ENCODE measurements at regions not wholly inside any gene's neighbourhood (a gene's known extent, or its start where the extent isn't known, plus 50 kb on each side); places are given as distances from the start of the nearest gene placed in this dataset.
"Not testable (repeated sequence)": the region's sequence is repeated elsewhere in the genome, so short reads cannot be mapped to it uniquely, and the experiment has no call there.

GRCh38 chr7:108627476-108628051, 57.9 kb downstream of the DNAJB9 start:
- no peak for DNase-seq (ENCODE audit: low spot score)

- DNase-seq (ENCODE audit: low spot score): no peak
Measured at GRCh38 chr7:108628678-108629077, 59.0 kb downstream of the DNAJB9 start.

DNA sequence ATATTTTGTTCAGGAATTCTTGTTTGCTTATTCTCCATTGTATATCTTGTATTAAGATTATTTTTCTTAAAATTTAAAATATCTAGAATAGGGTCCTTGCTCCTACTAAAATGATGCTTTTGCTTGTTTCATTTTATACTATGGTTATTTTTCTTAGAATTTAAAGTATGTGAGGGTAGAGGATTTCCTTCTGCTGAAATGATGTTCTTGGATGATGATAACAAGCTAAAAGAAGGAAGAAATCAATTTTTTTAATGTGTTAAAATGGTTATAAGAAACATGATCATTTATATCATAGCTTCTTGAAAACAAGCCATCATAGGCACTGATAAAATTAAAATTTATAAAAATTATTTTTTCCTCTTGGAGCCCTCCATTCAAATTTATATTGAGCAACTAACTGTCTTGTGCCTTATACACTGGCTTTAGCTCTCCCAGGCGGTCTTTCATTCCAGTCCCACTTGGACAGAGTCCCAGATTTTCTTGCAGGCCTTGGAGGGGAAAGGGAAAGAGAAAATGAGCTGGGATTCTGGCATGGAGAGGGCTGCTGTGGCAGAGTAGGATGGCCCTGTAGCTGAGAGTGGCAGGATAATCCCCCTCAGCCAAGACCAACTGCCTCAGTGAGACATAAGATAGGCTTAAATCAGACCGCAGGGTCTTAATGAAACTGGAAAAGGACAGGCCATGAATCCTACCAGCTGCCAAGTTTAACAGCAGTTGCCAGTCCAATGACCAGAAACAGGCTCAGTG, 60.2 kb downstream of the DNAJB9 start:
- no peak for DNase-seq (ENCODE audit: low spot score)

DNA sequence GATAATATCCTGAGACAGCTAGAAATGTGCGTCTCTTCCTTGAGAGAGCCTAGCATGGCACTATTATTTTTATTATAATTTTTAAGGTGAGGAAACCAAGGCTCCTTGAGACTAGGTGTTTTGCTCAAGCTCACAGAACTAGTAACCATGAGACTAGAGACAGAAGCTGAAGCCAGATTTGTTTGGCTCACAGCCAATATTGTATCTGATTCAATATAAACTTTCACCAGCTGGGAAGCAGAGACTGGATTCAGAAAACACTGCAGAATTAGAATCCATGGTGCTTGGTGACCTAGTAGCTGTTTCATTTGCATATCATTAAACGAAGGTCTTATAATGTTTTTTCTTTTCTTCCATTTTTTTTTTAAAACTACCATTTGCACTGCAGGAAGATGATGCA, 64.4 kb downstream of the DNAJB9 start:
- no peak for DNase-seq (ENCODE audit: low spot score)

DNA sequence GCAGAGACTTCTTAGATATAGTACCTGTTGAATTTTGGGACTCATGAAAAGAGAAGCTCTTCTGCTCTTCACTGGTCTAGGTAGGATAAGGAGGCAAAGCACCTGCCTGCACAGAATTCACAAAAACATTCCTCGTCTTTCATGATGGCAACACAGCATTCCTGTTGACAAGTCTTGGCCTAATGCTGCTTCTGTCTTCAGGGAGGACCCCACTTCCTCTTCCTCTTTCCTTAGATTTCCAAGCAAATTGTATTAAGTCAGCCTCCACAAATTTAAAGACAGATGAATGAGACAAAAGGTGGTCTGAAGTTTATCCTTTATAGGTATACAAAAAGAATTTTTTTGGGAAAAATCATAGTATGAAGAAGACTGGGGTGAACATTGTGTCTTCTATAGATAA, 64.9 kb downstream of the DNAJB9 start:
- DNase-seq (ENCODE audit: low spot score): no peak

DNA sequence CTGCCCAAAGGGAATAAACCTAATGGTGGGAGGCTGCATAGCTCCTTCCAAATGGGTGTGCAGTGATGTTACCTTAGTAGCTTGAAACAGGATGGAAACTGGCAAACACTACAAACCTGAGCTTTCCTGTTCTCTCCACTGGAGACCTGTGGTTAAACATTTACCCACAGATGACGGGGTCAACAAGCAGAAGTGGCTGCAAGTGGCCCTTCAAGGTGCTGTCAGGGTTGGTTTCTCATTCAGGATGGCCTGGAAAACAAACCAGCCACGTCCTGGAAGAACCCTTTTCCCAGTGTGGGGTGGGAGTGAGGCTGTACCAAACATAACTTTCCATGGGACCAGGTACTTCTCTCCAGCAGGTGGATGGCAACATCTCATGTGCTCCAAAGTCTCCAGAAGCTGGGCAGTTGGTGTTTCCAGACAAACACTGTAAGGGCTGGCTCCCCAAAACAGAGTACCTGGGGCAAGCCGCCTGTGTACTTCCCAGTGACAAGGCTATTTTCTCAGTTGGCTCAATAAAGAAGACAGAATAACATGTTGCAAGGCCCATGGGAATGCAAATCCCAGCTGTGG, 67.5 kb downstream of the DNAJB9 start:
- DNase-seq (ENCODE audit: low spot score): no peak

DNA sequence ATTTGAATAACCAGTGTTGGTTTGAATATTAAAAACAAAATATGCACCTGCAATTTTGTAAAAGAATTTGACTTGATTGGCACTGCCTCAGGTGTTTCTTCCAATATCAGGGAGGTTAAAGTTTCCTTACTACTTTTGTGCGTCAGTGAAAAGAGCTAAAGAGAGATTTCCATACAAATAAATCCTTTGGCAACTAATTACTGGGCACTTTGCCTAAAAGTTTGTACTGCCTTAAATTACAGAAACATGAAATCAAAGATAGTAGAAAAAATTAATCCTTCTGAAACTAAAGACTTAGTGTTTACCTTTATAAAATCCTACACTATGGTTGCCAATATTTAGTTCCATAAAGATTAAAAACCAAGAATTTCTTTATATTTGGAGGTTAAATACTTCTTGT, 72.5 kb downstream of the DNAJB9 start:
- no peak for DNase-seq (ENCODE audit: low spot score)

DNA sequence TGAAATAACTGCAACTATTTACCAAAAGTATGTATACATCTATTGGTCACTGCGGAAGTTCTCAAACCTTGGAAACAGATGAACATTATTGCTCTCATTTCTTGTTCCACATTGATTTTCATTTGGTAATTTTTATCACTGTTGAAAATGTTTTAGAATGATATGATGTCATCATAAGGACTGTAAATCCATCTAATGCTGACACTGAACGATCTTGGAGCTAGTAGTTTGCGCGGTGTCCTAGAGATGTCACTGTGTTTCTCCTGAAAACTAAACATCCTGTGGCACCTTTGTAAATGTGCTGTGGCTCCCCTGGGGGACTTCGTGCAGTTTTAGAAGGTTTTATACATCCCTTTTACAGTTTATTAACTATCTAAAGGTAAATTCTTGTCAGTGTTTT, 73.5 kb downstream of the DNAJB9 start:
- DNase-seq (ENCODE audit: low spot score): no peak

- DNase-seq (ENCODE audit: low spot score): no peak
Measured at GRCh38 chr7:108648989-108649388, 79.3 kb downstream of the DNAJB9 start.

- DNase-seq (ENCODE audit: low spot score): no peak
Measured at GRCh38 chr7:108650467-108650866, 80.8 kb downstream of the DNAJB9 start.

DNA sequence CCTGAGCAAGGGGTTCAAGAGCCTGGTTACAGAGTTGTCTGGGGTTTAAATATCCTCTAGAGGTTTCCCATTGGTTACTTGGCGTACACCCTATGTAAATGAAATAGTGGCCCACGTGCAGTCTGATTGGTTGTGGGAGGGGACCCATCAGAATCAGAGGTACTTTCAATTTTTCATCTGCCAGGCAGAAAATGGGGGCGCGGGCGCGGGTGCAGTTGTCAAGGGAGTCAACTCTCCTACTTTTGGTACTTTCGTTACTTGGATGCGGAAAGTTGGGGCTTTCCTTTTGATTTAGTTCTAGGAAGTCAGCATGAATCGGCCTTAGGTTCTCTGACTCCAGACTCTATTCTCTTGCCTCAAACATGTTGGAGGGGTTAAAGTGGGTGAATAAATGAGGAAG, 83.2 kb downstream of the DNAJB9 start:
- no peak for DNase-seq (ENCODE audit: low spot score)

- no peak for DNase-seq (ENCODE audit: low spot score)
Measured at GRCh38 chr7:108653526-108653925, 83.9 kb downstream of the DNAJB9 start.

DNA sequence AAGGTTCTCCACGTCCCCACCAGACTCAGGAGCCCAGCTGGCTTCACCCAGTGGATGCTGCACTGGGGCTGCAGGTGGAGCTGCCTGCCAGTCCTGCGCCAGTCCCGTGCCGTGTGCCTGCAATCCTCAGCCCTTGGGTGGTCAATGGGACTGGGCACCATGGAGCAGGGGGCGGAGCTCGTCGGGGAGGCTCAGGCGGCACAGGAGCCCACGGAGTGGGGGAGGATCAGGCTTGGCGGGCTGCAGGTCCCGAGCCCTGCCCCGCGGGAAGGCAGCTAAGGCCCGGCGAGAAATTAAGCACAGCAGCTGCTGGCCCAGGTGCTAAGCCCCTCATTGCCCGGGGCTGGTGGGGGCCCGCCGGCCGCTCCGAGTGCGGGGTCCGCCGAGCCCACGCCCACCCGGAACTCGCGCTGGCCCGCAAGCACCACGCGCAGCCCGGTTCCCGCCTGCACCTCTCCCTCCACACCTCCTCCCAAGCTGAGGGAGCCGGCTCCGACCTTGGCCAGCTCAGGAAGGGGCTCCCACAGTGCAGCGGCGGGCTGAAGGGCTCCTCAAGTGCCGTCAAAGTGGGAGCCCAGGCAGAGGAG, 87.6 kb downstream of the DNAJB9 start:
- not testable (repeated sequence) for DNase-seq (ENCODE audit: low spot score)

DNA sequence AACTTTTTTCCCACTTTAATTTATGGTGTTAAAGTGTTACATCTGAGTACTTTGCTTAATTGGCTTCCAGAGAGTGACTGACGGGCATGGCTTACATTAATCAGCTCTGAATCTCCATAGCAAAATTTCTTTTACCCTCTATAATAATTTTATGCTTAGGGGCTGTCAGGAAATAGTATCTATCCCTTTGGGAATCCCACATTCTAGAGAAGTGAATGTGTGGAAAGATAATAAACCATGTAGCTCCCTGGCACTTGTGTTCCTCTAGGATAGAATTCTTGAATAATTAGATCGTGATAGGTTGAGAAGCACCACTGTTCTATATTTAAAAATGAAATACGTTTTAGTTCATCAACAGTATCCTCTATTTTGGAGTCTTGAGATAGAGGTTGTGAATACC, 89.6 kb downstream of the DNAJB9 start:
- DNase-seq (ENCODE audit: low spot score): no peak

DNA sequence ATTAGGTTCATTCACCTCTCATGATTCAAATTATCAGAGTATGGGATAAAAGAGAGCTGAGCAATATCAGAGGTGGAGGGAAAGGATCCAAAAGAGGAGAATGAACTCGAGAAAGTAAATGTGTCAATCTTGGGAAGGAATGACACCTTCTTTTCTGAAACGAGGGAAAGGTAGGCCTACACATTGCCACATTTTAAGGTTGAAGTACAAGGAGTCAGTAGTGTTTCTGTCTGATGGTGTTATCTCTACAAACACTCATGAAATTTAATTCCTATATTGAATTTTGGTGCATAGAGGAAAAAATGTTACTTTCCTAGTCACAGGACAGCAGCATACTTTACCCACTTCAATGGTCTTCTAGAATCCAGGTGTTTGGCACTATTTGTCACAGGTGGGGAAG, 90.2 kb downstream of the DNAJB9 start:
- no peak for DNase-seq (ENCODE audit: low spot score)

GRCh38 chr7:108660465-108660864, 90.8 kb downstream of the DNAJB9 start:
- no peak for DNase-seq (ENCODE audit: low spot score)

GRCh38 chr7:108662783-108663362, 93.2 kb downstream of the DNAJB9 start:
- DNase-seq (ENCODE audit: low spot score): no peak

DNA sequence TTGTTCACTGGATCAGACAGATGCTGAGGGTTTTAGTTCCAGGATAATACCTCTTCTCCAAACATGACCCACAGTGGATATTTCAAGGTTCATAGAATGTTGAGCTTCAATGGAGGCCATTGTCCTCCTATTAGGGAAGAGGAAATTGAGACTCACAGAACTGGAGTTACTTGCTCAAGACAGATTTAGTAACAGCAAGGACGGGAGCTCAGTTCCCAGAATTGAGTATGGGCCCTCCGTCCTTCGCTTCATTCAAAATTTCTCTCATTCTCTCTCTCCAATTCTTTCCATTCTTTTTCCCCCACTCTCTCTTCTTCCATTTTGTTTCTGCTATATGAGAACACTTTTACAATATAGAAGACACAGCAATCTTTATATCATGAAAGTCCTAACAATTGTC, 94.0 kb downstream of the DNAJB9 start:
- DNase-seq (ENCODE audit: low spot score): no peak

GRCh38 chr7:108667216-108667615, 97.5 kb downstream of the DNAJB9 start:
- no peak for DNase-seq (ENCODE audit: low spot score)

GRCh38 chr7:108669958-108670357, 100.3 kb downstream of the DNAJB9 start:
- no peak for DNase-seq (ENCODE audit: low spot score)

DNA sequence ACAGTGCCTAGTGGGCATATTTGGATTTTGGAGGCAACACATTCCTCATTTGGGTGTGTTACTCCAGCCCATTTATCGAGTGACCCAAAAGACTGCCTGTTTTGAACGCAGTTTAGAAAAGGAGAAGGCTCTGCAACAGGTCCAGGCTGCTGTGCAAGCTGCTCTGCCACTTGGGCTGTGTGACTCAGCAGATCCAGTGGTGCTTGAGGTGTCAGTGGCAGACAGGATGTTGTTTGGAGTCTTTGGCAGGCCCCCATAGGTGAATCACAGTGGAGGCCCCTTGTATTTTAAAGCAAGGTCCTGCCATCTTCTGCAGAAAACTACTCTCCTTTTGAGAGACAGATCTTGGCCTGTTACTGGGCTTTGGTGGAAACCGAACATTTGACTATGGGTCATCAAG, 104.0 kb downstream of the DNAJB9 start:
- not testable (repeated sequence) for DNase-seq (ENCODE audit: low spot score)

GRCh38 chr7:108684629-108685028, 115.0 kb downstream of the DNAJB9 start:
- DNase-seq (ENCODE audit: low spot score): no peak

- DNase-seq (ENCODE audit: low spot score): no peak
Measured at GRCh38 chr7:108686494-108686893, 116.8 kb downstream of the DNAJB9 start.

Data from AG08395 (cell line).